ENCODE measurements at regions not wholly inside any gene's neighbourhood (a gene's known extent, or its start where the extent isn't known, plus 50 kb on each side); places are given as distances from the start of the nearest gene placed in this dataset.

GRCh38 chr3:145124900-145125678 lies 1035.9 kb downstream of the PLOD2 start:
- intact Hi-C loops (cut with DNase I; ENCODE audit: low total_unique reads) = no loop called here
- 91 to 94% methylated on average over 4 of the region's 4 CpGs for WGBS, 2 donors
- DNase-seq (ENCODE audit: low spot score in 2 of 2) = no peak
- TF ChIP-seq CTCF (IDR thresholded peaks at IDR 0.05) = no peak
- TF ChIP-seq POLR2A (IDR thresholded peaks at IDR 0.05) = no peak
- no peak overlapping the region for H3K4me3 ChIP-seq (ENCODE audit: low read depth, poor library complexity, severe bottlenecking)

- no peak overlapping the region for H3K4me3 ChIP-seq (ENCODE audit: low read depth, poor library complexity, severe bottlenecking)
- TF ChIP-seq POLR2A (IDR thresholded peaks at IDR 0.05) (no peak), CTCF (IDR thresholded peaks at IDR 0.05) (no peak)
- DNase-seq (ENCODE audit: low spot score in 2 of 2) = no peak
- 83 to 98% methylated on average over 2 of the region's 2 CpGs for WGBS, 2 donors
- intact Hi-C loops (cut with DNase I; ENCODE audit: low total_unique reads) = no loop called here
Measured at GRCh38 chr3:145133281-145133680, 1027.7 kb downstream of the PLOD2 start.

GRCh38 chr3:145134738-145135137 lies 1026.2 kb downstream of the PLOD2 start:
- intact Hi-C loops (cut with DNase I; ENCODE audit: low total_unique reads) = no loop called here
- H3K4me3 ChIP-seq (ENCODE audit: low read depth, poor library complexity, severe bottlenecking) = no peak overlapping the region
- 83 to 88% methylated on average over 2 of the region's 2 CpGs for WGBS, 2 donors
- TF ChIP-seq CTCF (IDR thresholded peaks at IDR 0.05) = no peak
- no peak for TF ChIP-seq POLR2A (IDR thresholded peaks at IDR 0.05)
- DNase-seq (ENCODE audit: low spot score in 2 of 2) = no peak

GRCh38 chr3:145144361-145144760 lies 1016.6 kb downstream of the PLOD2 start:
- no peak for DNase-seq (ENCODE audit: low spot score in 2 of 2)
- 72 to 76% methylated on average over 3 of the region's 3 CpGs for WGBS, 2 donors
- intact Hi-C loops (cut with DNase I; ENCODE audit: low total_unique reads) = no loop called here

GRCh38 chr3:145145461-145145860 lies 1015.5 kb downstream of the PLOD2 start:
- no peak for DNase-seq (ENCODE audit: low spot score in 2 of 2)
- TF ChIP-seq CTCF (IDR thresholded peaks at IDR 0.05) = no peak
- no peak for TF ChIP-seq POLR2A (IDR thresholded peaks at IDR 0.05)
- WGBS, 2 donors = 25 to 36% methylated on average over 1 of the region's 1 CpG
- intact Hi-C loops (cut with DNase I; ENCODE audit: low total_unique reads) = no loop called here
- H3K4me3 ChIP-seq (ENCODE audit: low read depth, poor library complexity, severe bottlenecking) = no peak overlapping the region

More at GRCh38 chr3:145144361-145144760, 1016.6 kb downstream of the PLOD2 start:
- H3K4me3 ChIP-seq (ENCODE audit: low read depth, poor library complexity, severe bottlenecking) = no peak overlapping the region
- TF ChIP-seq CTCF (IDR thresholded peaks at IDR 0.05) (no peak), POLR2A (IDR thresholded peaks at IDR 0.05) (no peak)

- no peak for DNase-seq (ENCODE audit: low spot score in 2 of 2)
- TF ChIP-seq CTCF (IDR thresholded peaks at IDR 0.05) = no peak
- TF ChIP-seq POLR2A (IDR thresholded peaks at IDR 0.05) = no peak
- H3K4me3 ChIP-seq (ENCODE audit: low read depth, poor library complexity, severe bottlenecking) = no peak overlapping the region
- intact Hi-C loops (cut with DNase I; ENCODE audit: low total_unique reads) = no loop called here
Measured at GRCh38 chr3:145159640-145160039, 1001.3 kb downstream of the PLOD2 start.

Measured in lower leg skin (tissue), 4 donors.